ENCODE measurements at regions not wholly inside any gene's neighbourhood (a gene's known extent, or its start where the extent isn't known, plus 50 kb on each side); places are given as distances from the start of the nearest gene placed in this dataset.

- no peak overlapping the region for H3K4me3 ChIP-seq (ENCODE audit: control extremely low read depth in 1 of 5, extremely low read depth in 1 of 5, insufficient read depth in 1 of 5, low read depth in 2 of 5, low read length in 4 of 5)
- WGBS (ENCODE audit: insufficient coverage): 95% methylated on average over 5 of the region's 5 CpGs
- H4K20me1 ChIP-seq (ENCODE audit: control insufficient read depth, insufficient read depth, low read length, poor library complexity, severe bottlenecking): no peaks in the 10 kb centered on the region
- DNase-seq (no peak), ATAC-seq (ENCODE audit: low read depth) (no peak)
- H3K27ac ChIP-seq (ENCODE audit: low read length in 2 of 2): no peak overlapping the region
- ChIA-PET CTCF (no interaction called here), POLR2A (no interaction called here)
- Mint-ChIP-seq H3K4me3 (no peak overlapping the region), H3K27ac (no peak overlapping the region), H3K4me1 (no peaks in the 10 kb centered on the region), H3K27me3 (no peaks in the 10 kb centered on the region), H3K9me3 (ENCODE audit: insufficient read depth) (no peaks in the 10 kb centered on the region)
- TF ChIP-seq CTCF (IDR thresholded peaks at IDR 0.05) (no peak), EZH2 (IDR thresholded peaks at IDR 0.05; ENCODE audit: borderline replicate concordance, insufficient read depth, low read depth, low read length, poor library complexity, severe bottlenecking) (no peak)
- H3K9ac ChIP-seq (ENCODE audit: low read length): no peak overlapping the region
- no peak overlapping the region for H2AFZ ChIP-seq (ENCODE audit: insufficient read depth, low read depth, low read length, poor library complexity, severe bottlenecking)
- no peak overlapping the region for H3K4me2 ChIP-seq (replicated peaks; ENCODE audit: low read depth, low read length, poor library complexity, severe bottlenecking)
- intact Hi-C loops (cut with micrococcal nuclease): no loop called here
- H3K36me3 ChIP-seq (replicated peaks in 1 of 2; ENCODE audit: control extremely low read depth in 1 of 2, control insufficient read depth in 1 of 2, extremely low read depth in 1 of 2, insufficient read depth in 2 of 2, low read length in 1 of 2): no peaks in the 10 kb centered on the region
- no peaks in the 10 kb centered on the region for H3K27me3 ChIP-seq (replicated peaks in 1 of 4; ENCODE audit: control extremely low read depth in 1 of 4, control insufficient read depth in 3 of 4, insufficient read depth in 4 of 4, low read length in 3 of 4)
- H3K4me1 ChIP-seq (ENCODE audit: control insufficient read depth in 2 of 2, insufficient read depth in 2 of 2, low read length in 2 of 2): no peaks in the 10 kb centered on the region
- H3K9me3 ChIP-seq (ENCODE audit: control extremely low read depth in 1 of 3, control insufficient read depth in 2 of 3, insufficient read depth in 1 of 3, low read length in 2 of 3): peaks cover 0 to 2% (median 0%) of the 10 kb centered on the region in 3 donors
- no peaks in the 10 kb centered on the region for H3K79me2 ChIP-seq (ENCODE audit: control insufficient read depth, insufficient read depth, low read length)
Measured at GRCh38 chr14:96637521-96637920, 135.3 kb downstream of the PAPOLA start.

- H3K27me3 ChIP-seq (replicated peaks in 1 of 4; ENCODE audit: control extremely low read depth in 1 of 4, control insufficient read depth in 3 of 4, insufficient read depth in 4 of 4, low read length in 3 of 4): no peaks in the 10 kb centered on the region
- H2AFZ ChIP-seq (ENCODE audit: insufficient read depth, low read depth, low read length, poor library complexity, severe bottlenecking): no peak overlapping the region
- H3K4me1 Mint-ChIP-seq: no peaks in the 10 kb centered on the region
- no peak for ATAC-seq (ENCODE audit: low read depth)
- H3K9ac ChIP-seq (ENCODE audit: low read length): no peak overlapping the region
- no peaks in the 10 kb centered on the region for H3K9me3 Mint-ChIP-seq (ENCODE audit: insufficient read depth)
- H3K4me3 Mint-ChIP-seq: no peak overlapping the region
- no peak for DNase-seq
- ChIA-PET POLR2A (no interaction called here), CTCF (no interaction called here)
- H3K4me2 ChIP-seq (replicated peaks; ENCODE audit: low read depth, low read length, poor library complexity, severe bottlenecking): no peak overlapping the region
- H3K36me3 ChIP-seq (replicated peaks in 1 of 2; ENCODE audit: control extremely low read depth in 1 of 2, control insufficient read depth in 1 of 2, extremely low read depth in 1 of 2, insufficient read depth in 2 of 2, low read length in 1 of 2): no peaks in the 10 kb centered on the region
- peaks cover 0 to 2% (median 0%) of the 10 kb centered on the region in 3 donors for H3K9me3 ChIP-seq (ENCODE audit: control extremely low read depth in 1 of 3, control insufficient read depth in 2 of 3, insufficient read depth in 1 of 3, low read length in 2 of 3)
- intact Hi-C loops (cut with micrococcal nuclease): no loop called here
- H4K20me1 ChIP-seq (ENCODE audit: control insufficient read depth, insufficient read depth, low read length, poor library complexity, severe bottlenecking): no peaks in the 10 kb centered on the region
- no peaks in the 10 kb centered on the region for H3K27me3 Mint-ChIP-seq
- H3K4me3 ChIP-seq (ENCODE audit: control extremely low read depth in 1 of 5, extremely low read depth in 1 of 5, insufficient read depth in 1 of 5, low read depth in 2 of 5, low read length in 4 of 5): no peak overlapping the region
- H3K27ac Mint-ChIP-seq: no peak overlapping the region
- H3K4me1 ChIP-seq (ENCODE audit: control insufficient read depth in 2 of 2, insufficient read depth in 2 of 2, low read length in 2 of 2): no peaks in the 10 kb centered on the region
- H3K27ac ChIP-seq (ENCODE audit: low read length in 2 of 2): no peak overlapping the region
- 89% methylated on average over 12 of the region's 12 CpGs for WGBS (ENCODE audit: insufficient coverage)
- H3K79me2 ChIP-seq (ENCODE audit: control insufficient read depth, insufficient read depth, low read length): no peaks in the 10 kb centered on the region
- TF ChIP-seq CTCF (IDR thresholded peaks at IDR 0.05): no peak
- TF ChIP-seq EZH2 (IDR thresholded peaks at IDR 0.05; ENCODE audit: borderline replicate concordance, insufficient read depth, low read depth, low read length, poor library complexity, severe bottlenecking): no peak
Measured at GRCh38 chr14:96638041-96638855, 136.1 kb downstream of the PAPOLA start.

Measured in B cell (primary cell).